ENCODE measurements at regions not wholly inside any gene's neighbourhood (a gene's known extent, or its start where the extent isn't known, plus 50 kb on each side); places are given as distances from the start of the nearest gene placed in this dataset.
A peak's percentile ranks its signal among the peaks of the same experiment; 100 is the strongest.

GRCh38 chr2:192773044-192773443 lies 578.3 kb upstream of the TMEFF2 start (continued):
- TF ChIP-seq PRDM15 (CRISPR knock-in tag; IDR thresholded peaks at IDR 0.05) (no peak), ATF6 (CRISPR knock-in tag; IDR thresholded peaks at IDR 0.05) (no peak), CREM (CRISPR knock-in tag; IDR thresholded peaks at IDR 0.05) (no peak)

- H3K27me3 Mint-ChIP-seq (ENCODE audit: low read depth), result no peaks in the 10 kb centered on the region
- TF ChIP-seq GABPB1 (CRISPR knock-in tag; IDR thresholded peaks at IDR 0.05) (no peak), ZBTB43 (CRISPR knock-in tag; IDR thresholded peaks at IDR 0.05) (no peak), SOX15 (CRISPR knock-in tag; IDR thresholded peaks at IDR 0.05) (no peak), FOXP1 (CRISPR knock-in tag; IDR thresholded peaks at IDR 0.05; ENCODE audit: borderline replicate concordance) (no peak), MYBL2 (CRISPR knock-in tag; IDR thresholded peaks at IDR 0.05) (no peak), JAZF1 (CRISPR knock-in tag; IDR thresholded peaks at IDR 0.05) (no peak)
- H3K9me3 Mint-ChIP-seq, result peaks cover 4% of the 10 kb centered on the region
- H3K4me3 Mint-ChIP-seq, result no peak overlapping the region
- DNase-seq (ENCODE audit: low spot score), result no peak
- H3K4me1 Mint-ChIP-seq, result peaks cover 5% of the 10 kb centered on the region
- CTCF ChIA-PET, result interaction anchor here (0.7 to 1.0 kb wide), 8 partner anchors 9 to 592 kb away, joined by 3 to 4 read pairs (median 3); no protein-coding TSS in a partner anchor
- H3K27ac Mint-ChIP-seq, result no peak overlapping the region
- POLR2A ChIA-PET, result no interaction called here
- H3K36me3 Mint-ChIP-seq, result peaks cover 5% of the 10 kb centered on the region
- peak; percentile 96 for ATAC-seq
Observed at GRCh38 chr2:192749611-192750200, 555.0 kb upstream of the TMEFF2 start.

GRCh38 chr2:192741889-192742288 lies 547.2 kb upstream of the TMEFF2 start:
- DNase-seq (ENCODE audit: low spot score), result no peak
- Mint-ChIP-seq H3K4me3 (no peak overlapping the region), H3K9me3 (peaks cover 6% of the 10 kb centered on the region), H3K36me3 (0 out of 2 replicates have a peak, but pooled peaks cover 3% of the 10 kb centered on the region), H3K27ac (no peak overlapping the region), H3K27me3 (ENCODE audit: low read depth) (no peaks in the 10 kb centered on the region), H3K4me1 (peaks cover 11% of the 10 kb centered on the region)
- CTCF ChIA-PET, result interaction anchor here (0.6 to 1.1 kb wide), 6 partner anchors 9 to 1263 kb away, joined by 3 to 6 read pairs (median 4); no protein-coding TSS in a partner anchor
- POLR2A ChIA-PET, result no interaction called here
- ATAC-seq, result peak; percentile 78
- TF ChIP-seq ZNF317 (CRISPR knock-in tag; IDR thresholded peaks at IDR 0.05; ENCODE audit: borderline replicate concordance, low read depth) (no peak), ZNF263 (CRISPR knock-in tag; IDR thresholded peaks at IDR 0.05; ENCODE audit: low read depth) (no peak), TEAD4 (CRISPR knock-in tag; IDR thresholded peaks at IDR 0.05) (no peak), ATF1 (CRISPR knock-in tag; IDR thresholded peaks at IDR 0.05) (no peak), ZSCAN18 (CRISPR knock-in tag; IDR thresholded peaks at IDR 0.05) (no peak), ZNF512 (CRISPR knock-in tag; IDR thresholded peaks at IDR 0.05; ENCODE audit: borderline replicate concordance) (no peak), NR1H2 (CRISPR knock-in tag; IDR thresholded peaks at IDR 0.05) (no peak), FOXP1 (CRISPR knock-in tag; IDR thresholded peaks at IDR 0.05; ENCODE audit: borderline replicate concordance) (no peak), GRHL2 (CRISPR knock-in tag; IDR thresholded peaks at IDR 0.05; ENCODE audit: insufficient replicate concordance, severe bottlenecking) (no peak), NR3C1 (CRISPR knock-in tag; conservative IDR thresholded peaks at IDR 0.05; ENCODE audit: low read depth) (no peak), GTF2I (CRISPR knock-in tag; conservative IDR thresholded peaks at IDR 0.05) (no peak), JUN (CRISPR knock-in tag; IDR thresholded peaks at IDR 0.05) (no peak), AR (CRISPR knock-in tag; IDR thresholded peaks at IDR 0.05) (no peak)

Measured in WTC11 (cell line).